Stimulated activated naive CD4-positive, alpha-beta T cell treated with Interleukin-2 at 50 U/mL for 16 hours (primary cell): ENCODE measurements at regions not wholly inside any gene's neighbourhood (a gene's known extent, or its start where the extent isn't known, plus 50 kb on each side); places are given as distances from the start of the nearest gene placed in this dataset.

Source experiments
- DNase-seq: peaks from one replicate; lab custom pipeline; 2025; lab: John Stamatoyannopoulos, UW

DNA sequence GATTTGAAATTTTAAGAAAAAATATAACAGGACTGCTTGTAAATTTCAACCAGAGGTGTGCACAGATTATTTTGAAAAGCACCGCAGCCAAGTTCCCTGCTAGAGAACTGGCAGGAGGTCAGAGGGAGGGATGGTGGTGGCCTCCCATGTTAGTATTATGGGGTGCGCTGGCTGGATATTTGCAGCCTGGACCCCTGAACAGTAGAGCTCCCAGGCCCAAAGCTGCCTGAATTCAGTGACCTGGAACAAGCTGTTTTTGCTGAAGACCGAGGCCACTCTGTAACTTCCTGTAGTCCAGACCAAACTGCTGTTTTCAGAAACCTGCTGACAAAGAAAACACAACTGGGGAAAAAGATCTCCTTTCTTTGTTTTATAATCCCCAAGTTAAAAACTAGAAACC, 314.3 kb downstream of the TNS1 start:
- DNase-seq = no peak

DNA sequence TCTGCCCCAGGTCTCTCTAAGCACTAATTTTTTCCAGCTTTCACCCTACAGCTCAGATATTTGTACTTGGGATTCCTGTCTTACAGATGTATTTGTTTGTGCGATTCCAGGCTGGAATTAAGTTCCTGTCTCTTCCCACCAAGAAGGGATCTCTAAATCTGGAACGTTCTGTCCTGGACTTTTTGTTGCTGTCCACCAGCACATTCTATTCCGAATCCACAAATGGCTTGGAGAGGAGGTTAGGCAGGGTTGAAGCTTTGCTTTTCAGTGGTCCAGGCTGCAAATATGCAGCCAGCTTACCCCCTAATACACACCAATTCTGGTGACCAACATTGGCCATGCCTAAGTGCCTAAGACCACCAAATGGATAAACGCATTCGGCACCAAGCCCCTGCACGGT, 315.0 kb downstream of the TNS1 start:
- no peak for DNase-seq

DNA sequence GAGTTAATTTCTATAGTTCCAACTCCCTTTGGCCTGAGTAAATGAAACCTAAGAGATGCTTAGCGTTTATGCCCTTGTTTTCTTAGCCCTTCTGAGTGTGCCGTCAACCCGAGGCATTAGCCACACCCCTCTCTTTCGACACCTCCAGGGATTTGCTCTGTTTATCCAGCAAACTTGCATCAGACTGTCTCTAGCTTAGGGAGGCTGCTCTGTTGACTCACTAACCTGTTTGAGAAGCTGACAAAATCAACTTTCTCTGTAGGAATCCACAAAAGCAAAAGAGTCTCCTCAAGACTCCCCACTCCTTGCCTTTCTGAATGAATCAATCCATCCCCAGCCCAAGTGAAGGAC, 317.6 kb downstream of the TNS1 start:
- DNase-seq = no peak

DNA sequence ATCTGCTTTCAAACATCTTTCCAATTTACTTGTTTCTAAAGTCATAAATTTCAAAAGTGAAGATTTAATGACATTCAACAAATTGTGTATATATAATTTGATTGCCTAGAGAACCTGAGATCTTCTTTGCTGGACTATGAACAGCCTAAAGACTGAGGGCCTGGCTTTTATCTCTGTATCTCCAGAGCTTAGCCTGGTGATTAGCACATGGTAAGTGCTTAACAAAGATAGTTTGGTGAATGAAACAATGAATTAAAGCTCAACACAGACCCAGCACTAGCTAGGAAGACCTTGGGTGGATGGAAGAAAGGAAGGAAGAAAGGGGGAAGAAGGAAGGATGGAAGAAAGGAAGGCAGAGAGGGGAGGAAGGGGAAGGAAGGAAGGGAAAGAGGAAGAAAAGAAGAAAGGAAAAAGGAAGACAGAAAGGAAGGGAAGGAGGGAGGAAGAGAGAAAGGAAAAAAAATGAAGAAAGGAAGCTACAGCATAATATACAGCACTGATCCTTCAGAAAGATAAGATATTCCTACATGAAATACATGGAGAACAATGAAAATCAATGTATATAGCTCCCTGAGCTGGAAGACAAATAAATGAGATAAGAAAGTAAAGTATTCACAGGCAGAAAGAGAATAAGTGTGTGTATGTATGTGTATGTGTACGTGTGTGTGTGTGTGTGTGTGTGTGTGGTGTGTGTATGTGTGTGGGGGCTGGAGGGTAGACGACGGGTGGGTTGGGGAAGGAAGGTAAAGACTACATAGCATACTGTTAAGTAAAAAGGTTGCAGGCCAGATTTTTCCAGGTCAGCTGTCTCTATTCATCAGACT, 318.2 kb downstream of the TNS1 start:
- DNase-seq = no peak

DNA sequence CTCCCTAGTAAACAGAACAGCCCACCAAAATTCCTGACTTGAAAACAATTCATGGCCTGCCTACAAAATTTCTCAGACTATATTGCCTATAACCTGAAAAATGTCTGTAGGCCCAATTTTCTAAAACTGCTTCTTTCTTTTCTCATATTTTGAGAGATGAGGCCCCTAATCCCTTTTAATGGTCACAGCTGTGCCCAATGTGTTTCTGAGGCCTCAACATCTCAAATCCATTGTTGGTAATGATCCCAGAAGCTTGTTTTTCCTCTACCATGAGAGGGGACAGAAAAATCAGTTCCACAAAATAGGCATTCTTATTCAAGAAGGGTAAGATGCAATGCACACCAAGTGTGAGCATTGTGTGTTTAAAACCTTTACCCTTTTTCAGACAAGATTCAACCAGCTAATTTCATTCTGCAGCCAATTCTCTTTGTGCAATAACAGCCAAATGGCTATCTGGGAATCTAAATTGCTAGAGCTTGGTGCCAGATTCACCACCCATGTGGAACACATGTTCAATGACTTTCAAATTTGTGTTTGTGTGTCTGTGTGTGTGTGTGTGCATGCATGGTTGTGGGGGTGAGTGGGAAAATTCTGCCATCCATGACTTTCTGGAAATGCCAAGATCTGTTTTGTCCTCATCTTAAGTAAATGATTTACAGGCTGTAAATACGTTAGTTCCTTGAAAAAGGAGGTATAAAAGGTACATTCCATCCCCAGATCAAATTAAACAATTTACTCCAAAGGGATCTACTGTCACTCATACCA, 319.5 kb downstream of the TNS1 start:
- DNase-seq = no peak

DNA sequence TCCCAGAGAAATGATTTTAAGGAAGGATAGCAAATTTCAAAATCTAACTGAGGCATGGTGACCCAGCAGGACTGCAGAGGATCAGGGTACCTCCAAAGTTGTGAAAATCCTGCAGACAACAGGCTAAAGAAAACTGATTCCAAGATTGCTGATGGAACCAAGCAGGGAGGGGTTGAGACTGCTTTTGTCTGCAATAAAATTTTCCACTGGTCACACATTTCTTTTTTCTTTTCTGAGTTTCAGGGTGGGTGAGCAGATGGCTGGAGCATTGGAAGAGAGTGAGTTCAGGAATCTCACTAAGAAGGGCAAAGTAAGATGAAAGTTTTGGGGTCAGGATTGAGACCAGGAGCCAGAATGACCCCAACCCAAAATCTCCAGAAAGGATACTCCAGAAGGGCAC, 321.0 kb downstream of the TNS1 start:
- no peak for DNase-seq

DNA sequence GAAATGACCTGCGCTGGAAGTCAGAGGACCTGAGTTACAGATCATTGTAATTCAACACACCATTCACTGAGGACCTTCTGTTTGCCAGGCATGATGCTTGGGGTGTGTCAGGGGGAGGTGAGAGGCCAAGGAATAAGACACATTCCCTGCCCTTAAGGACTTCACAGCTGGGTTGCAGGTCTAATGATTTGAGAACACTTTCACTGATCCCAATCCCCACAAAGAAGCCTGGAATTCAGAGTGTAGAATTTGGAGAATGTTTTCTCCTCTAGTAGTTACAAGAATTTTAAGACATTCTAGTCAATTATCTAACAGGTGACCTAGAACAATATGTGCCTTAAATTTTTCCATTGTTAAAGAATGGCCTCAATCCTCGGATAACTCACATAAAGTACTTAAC, 322.4 kb downstream of the TNS1 start:
- DNase-seq = no peak

DNA sequence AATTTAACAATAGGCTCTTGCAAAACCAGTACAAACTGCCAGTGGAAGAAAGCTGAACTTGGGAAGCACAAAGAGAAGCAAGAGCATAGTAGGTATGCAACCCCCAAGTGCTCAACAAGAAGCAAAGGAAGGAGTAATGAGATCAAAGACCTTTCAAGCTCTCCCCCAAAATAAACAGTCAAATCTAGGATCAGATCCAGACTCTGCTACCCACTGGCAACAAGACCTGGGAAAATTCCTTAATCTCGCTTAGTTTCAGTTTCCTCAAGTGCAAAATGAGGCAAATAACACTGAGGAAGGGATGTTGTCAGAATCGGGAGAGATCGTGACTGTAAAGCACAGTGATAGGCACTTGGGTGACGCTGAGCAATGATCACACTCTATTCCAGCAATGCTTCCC, 329.2 kb downstream of the TNS1 start:
- DNase-seq = no peak

DNA sequence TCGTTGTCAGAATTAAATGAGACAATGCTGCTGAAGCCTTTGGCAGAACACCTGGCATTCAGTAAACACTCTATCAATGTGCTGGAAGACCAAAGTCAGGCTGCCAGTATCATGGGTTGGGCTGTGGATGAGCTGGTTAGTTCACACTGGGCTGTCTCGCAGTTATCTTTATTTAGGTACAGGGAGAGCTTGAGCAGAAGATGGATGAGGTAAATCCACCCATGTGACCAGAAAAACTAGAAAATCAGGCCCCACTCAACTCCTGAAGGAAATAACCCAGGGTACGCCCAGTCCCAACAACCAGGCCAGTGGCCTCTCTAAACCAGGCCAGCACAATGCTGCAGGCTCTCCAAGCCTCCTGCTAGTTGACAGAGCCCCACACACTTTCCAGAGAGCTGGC, 330.3 kb downstream of the TNS1 start:
- DNase-seq = no peak

DNA sequence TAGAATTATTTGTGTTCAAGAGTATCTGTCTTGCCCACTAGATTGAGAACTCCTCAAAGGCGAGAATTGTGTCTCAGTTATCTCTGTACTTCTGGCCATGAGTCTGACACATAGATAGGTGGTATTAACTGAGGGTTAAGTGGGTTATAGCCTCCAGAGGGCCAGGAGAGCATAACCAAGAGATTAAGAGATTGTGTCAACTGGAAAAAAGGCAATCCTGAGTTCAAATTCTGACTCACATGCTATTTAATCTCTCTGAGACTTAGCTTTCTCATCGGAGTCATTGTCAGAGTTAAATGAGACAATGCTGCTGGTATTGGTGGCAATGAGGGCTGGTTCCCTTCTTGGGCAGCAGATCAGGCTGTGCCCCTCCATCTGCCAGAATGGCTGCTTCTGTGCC, 330.9 kb downstream of the TNS1 start:
- no peak for DNase-seq

DNA sequence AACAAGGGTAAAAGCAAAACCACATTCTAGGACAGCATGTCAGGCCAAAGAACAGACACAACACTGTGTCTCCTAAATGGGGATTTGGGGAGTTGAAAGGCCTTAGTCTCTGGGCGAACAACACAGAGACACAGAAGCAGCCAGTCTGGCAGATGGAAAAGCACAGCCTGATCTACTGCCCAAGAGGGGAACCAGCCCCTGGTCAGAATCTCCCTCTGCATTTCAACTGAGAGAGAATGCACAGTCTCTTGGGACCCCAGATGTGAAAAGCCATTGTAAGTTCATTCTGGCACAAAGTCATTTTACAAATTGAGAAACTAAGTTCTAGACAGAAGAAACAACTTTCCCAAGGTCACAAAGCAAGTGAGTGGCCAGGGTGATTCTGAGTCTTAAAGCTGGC, 331.7 kb downstream of the TNS1 start:
- DNase-seq = no peak

DNA sequence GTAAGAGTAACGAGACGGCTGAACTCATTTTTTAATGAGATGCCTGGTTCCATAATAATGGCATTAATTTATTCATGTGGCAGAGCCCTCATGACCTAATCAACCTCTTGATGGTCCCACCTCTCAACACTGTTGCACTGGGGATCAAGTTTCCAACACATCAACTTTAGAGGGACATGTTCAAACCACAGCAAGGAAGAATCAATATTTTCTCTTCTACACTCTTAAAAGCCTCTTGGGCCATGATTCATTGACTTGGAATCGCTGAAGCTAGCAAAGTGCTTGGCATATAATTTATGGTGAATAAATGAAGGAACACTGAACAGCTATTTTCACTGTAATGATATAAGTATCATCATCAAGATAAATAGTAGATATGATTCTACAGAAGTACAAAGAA, 333.0 kb downstream of the TNS1 start:
- DNase-seq = no peak

DNA sequence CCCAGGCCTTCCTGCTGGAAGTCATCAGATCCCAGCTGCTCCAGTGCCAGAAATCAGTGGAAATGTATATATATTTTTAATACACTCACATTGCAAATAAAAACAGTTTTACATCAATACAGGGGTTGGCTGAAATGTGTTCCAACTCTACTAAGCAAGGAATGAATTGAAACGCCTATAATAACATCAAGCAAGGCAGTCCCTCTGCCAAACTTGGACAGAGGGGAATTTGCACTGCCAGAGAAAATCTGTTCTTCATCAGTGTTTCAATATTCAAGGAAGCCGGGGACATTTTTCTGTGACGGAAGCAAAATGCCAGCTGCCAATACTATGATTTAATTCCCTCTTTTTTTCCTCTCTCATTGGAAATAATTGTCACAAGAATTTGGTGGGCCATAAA, 335.3 kb downstream of the TNS1 start:
- no peak for DNase-seq

DNA sequence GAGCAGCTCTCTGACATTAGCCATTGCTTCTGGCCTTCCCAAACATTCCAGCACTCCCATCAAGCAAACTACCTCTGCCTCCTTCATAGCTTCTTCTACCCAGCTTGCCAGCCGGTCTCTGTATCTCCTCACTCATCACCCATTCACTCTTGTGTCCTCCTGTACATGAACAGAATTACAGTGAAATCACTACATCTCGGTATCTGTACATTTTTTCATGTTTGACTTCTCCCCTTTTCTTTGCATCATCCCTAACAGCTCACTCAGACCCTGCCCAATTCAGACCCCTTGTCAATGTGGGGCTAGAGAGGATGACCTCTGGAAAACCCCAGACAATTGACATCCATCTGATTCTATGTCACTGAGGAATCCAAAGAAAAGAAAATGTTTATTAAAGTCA, 335.8 kb downstream of the TNS1 start:
- DNase-seq = no peak

DNA sequence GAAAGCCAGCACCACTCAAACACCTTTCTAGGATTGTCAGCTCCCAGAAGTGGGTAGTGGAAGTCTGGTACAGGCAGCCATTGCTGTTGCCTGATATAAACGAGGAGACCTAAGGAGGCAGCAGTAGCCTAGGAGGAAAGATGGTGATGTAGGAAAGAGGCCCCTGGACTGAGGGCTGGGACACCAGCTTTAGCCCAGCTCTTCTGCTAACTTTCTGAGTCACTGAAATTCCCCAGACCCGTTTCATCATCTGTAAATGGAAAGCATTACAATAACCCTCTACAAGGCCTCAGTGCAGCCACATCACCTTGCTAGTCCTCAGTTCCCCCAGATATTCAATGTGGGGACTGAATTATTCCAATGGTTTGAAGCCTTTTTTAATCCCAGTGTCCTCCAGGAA, 336.5 kb downstream of the TNS1 start:
- DNase-seq = no peak

DNA sequence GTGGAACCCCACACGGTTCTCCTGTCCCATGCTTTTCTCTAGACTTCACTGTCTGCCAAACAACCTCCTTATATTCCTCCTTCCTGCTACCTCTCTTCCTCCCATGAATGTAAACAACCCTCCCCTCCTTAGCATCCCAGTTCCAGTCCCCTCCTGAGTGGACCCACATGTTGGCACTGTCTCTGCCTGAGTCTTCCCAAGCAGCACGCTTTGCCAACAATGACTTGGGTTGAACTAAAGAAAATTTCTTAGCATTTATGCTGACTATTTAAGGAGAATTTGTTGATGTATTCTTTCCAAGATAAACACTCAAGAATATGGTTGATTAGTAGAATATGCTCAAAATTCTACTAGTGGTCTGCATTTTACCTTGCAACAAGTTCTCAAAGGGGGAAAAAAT, 338.0 kb downstream of the TNS1 start:
- DNase-seq = no peak

DNA sequence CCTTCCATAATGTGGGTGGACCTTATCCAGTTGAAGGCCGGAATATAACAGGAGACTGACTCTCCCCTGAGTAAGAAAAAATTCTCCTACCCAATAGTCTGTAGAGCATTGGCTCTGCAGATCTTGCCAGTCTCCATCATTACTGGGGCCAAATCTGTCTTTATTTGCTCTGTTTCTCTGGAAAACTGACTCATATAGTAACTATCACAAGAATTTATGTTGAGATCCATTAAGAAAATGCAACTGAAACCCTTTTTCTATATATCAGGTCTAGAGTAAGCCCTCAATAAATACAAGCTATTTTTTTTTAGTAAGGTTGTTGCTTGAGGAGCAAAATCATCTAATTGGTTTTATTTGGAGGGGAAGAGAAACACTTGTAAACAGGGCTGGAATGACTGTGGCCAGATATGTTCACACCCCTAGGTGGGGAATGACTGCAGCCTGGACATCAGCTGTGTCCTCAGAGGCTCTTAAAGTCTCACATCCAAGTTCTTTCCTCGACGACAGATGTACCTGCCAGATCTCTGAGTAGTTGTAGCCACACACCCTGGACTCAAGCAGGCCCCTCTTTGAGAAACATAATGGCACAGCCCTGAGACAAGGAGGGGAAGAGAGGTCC, 339.7 kb downstream of the TNS1 start:
- no peak for DNase-seq

DNA sequence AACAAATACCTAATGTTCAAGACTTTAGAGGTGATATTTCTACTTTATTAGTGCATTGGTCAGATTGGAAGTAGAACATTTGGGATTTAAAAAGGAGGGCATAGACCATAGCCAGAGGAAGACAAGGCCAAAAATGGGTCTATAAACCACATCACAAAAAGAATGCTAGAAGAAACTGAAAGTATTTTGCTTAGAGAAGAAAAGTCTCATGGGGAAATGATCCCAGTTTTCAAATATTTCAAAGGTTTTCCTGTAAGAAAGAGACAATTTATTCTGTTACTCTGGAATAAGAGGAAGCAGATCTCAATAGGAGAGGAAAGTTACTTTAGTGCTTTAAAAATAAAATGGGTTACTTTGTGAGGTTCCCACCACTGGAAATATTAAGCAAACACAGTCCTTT, 341.4 kb downstream of the TNS1 start:
- no peak for DNase-seq

DNA sequence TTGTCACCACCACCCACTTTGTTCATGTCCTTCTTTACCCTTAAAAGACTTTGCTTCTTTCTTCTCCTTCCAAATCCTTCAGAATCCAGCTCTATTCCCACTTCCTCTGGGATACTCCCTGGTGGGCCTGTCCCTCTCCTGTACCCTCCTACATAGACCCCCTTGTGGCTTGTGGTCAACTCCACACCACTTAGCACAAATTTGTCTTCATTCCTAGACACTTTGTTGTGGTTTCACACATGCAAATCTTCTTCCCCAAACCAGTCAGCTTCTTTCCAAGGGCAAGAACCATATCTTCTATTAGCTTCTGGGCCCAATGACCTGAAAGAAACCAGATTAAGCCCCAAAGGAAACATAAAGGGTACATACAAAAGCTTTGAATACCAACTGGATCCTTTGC, 342.4 kb downstream of the TNS1 start:
- DNase-seq = no peak

DNA sequence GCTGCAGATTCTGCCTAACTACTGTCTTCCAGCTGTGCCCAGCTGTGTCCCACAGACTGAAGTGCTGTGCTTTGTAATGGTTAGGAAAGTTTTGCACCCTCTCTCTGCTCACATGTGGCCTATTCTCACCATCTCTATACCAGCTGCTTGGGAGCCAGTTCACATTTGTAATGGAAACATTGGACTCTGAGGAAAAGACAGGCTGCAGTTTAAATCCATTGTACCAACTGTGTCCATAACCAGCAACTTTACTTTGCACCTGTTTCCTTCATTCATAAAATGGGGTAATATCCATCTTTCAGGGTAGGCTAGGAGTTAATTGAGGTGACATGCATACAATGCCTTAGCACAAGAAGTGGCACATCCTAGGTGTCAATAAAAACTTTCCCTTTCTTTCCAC, 344.0 kb downstream of the TNS1 start:
- no peak for DNase-seq

DNA sequence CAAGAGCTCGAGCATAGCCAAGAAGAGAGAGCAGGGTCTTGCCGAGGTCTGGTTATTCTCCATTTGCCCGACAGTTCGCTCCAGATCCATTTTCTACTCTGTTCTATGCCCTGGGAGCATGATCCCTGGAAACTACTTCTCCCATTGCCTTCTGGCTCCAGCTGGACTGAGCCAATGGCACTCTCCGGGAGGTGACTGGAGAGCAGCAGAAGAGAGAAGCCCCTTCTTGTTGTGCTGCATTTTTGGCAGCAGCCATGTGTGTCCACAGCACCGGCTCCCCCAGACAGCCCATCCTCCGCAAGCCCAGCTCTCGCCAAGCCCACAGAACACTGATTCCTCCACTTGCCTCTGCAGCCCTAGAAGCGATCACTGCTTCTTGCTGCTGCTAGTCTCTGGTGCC, 345.5 kb downstream of the TNS1 start:
- DNase-seq = no peak

DNA sequence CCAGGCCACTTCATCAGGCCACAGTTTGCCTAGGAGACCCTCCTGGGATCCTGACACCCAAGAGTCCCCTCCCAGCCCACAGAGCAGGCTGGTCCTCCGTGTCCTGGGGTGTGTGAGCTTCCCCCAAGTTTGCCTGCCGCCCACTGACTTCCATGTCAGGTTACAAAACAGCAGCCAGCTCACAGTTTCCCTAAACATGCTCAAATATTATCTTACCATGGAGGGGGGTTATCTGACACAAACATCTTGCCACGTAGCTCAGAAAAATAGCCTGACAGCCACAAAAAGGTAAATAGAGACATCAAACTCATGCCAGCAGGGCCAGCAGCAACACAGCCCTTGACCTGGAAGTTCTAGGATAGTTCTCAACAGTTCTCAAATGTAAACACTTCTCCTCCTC, 346.5 kb downstream of the TNS1 start:
- DNase-seq = no peak

DNA sequence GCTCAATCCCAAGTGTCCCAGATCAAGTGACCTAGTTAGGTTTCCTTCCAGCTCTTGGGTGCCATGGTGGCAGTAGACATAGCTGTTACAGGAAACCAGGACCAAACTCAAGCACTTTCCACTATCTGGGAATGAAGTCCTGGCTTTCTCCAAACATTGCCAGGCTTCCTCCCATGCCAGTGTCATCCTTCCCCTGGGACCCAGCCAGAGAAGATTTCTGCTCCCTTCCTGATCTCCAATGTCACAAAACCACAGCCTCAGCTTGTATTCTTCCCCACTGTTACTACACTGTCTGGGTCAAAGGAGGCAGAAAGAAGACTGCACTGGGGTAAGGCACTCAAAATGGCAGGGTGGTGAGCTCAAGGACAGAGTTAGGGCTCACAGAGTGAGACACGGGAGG, 347.1 kb downstream of the TNS1 start:
- DNase-seq = no peak
